SK-N-SH (cell line): ENCODE measurements at regions not wholly inside any gene's neighbourhood (a gene's known extent, or its start where the extent isn't known, plus 50 kb on each side); places are given as distances from the start of the nearest gene placed in this dataset.

ENCODE experiments used
- CTCF ChIA-PET: fragments of 300-600, 350-600 bp; formaldehyde crosslinking; extraction: SDS; loops from one replicate; lab custom pipeline; 2021; lab: Yijun Ruan, JAX
- POLR2A ChIA-PET: fragments of 350-600 bp; sonication (Branson Sonifier 250); formaldehyde crosslinking; extraction: SDS; loops from one replicate; lab custom pipeline; 2020; ENCODE audit warnings: antibody characterized with exemption, inconsistent platforms; lab: Yijun Ruan, JAX
- DNase-seq: peaks from one replicate; pipeline ENCODE4 v3.0.0; 2012
- H2AFZ ChIP-seq: fragments of 200-600 bp; sonication (generic); 2 replicates; pipeline ENCODE4 v1.8.1; 2016; ENCODE audit warnings: antibody characterized with exemption, mild to moderate bottlenecking, low read depth
- H3F3A ChIP-seq: fragments of 200-600 bp; sonication (generic); replicated peaks from 2 replicates; pipeline ENCODE3; 2016; ENCODE audit warnings: antibody characterized with exemption, mild to moderate bottlenecking; ENCODE audit not compliant: insufficient read depth
- H3K27ac ChIP-seq, 2 experiments: fragments of 200-500 bp in 1 of 2; fragments of 200-600 bp in 1 of 2; sonication (Bioruptor generic) in 1 of 2; sonication (generic), shearing (Covaris generic) in 1 of 2; 2 replicates each; pipeline versions ENCODE4 v1.5.1 to v1.6.1; 2014 to 2016; ENCODE audit warnings: low read depth in 2 of 2, inconsistent platforms in 1 of 2, low read length in 1 of 2, mild to moderate bottlenecking in 1 of 2, mixed read lengths in 1 of 2
- H3K27me3 ChIP-seq: fragments of 200-600 bp; sonication (generic), shearing (Covaris generic); 2 replicates; pipeline ENCODE4 v1.6.1; 2016; ENCODE audit warnings: mixed run types; ENCODE audit not compliant: insufficient read depth
- H3K36me3 ChIP-seq, 2 experiments: fragments of 200-500 bp in 1 of 2; fragments of 200-600 bp in 1 of 2; sonication (Bioruptor generic) in 1 of 2; sonication (generic) in 1 of 2; replicated peaks in 1 of 2; 2 replicates each; pipeline versions ENCODE3 to v1.5.1; 2014 to 2016; ENCODE audit warnings: low read length in 1 of 2, mild to moderate bottlenecking in 1 of 2; ENCODE audit not compliant: insufficient read depth in 2 of 2, control insufficient read depth in 1 of 2
- H3K4me1 ChIP-seq, 2 experiments: fragments of 200-500 bp in 1 of 2; fragments of 200-600 bp in 1 of 2; sonication (Bioruptor generic) in 1 of 2; sonication (generic), shearing (Covaris generic) in 1 of 2; 2 replicates each; pipeline versions ENCODE4 v1.5.1 to v1.6.1; 2014 to 2016; ENCODE audit warnings: low read depth in 1 of 2, low read length in 1 of 2, mixed run types in 1 of 2; ENCODE audit not compliant: insufficient read depth in 2 of 2, control insufficient read depth in 1 of 2
- H3K4me2 ChIP-seq: fragments of 200-600 bp; sonication (generic), shearing (Covaris generic); 2 replicates; pipeline ENCODE4 v1.6.1; 2017; ENCODE audit warnings: mixed run types
- H3K4me3 ChIP-seq, 2 experiments: fragments of 200-500 bp in 1 of 2; fragments of 200-600 bp in 1 of 2; sonication (Bioruptor generic) in 1 of 2; sonication (generic), shearing (Covaris generic) in 1 of 2; 2 replicates each; pipeline versions ENCODE4 v1.5.1 to v1.8.1; 2014 to 2016; ENCODE audit warnings: low read depth in 2 of 2, inconsistent platforms in 1 of 2, low read length in 1 of 2, mild to moderate bottlenecking in 1 of 2, mixed read lengths in 1 of 2, moderate library complexity in 1 of 2
- H3K79me2 ChIP-seq: fragments of 200-600 bp; sonication (generic); 2 replicates; pipeline ENCODE4 v1.8.1; 2017; ENCODE audit warnings: mild to moderate bottlenecking; ENCODE audit not compliant: insufficient read depth
- H3K9ac ChIP-seq: fragments of 200-600 bp; sonication (generic); 2 replicates; pipeline ENCODE4 v1.6.1; 2017; ENCODE audit warnings: mixed run types
- H3K9me2 ChIP-seq: fragments of 200-600 bp; sonication (generic); 2 replicates; pipeline ENCODE4 v1.6.1; 2017; ENCODE audit warnings: mixed run types
- H3K9me3 ChIP-seq: fragments of 200-600 bp; sonication (generic); 2 replicates; pipeline ENCODE4 v1.6.1; 2017; ENCODE audit warnings: mixed run types, mild to moderate bottlenecking, moderate library complexity
- H4K20me1 ChIP-seq: fragments of 200-600 bp; sonication (generic); 2 replicates; pipeline ENCODE4 v1.6.1; 2017; ENCODE audit warnings: mild to moderate bottlenecking, mixed run types; ENCODE audit not compliant: insufficient read depth
- EP300 ChIP-seq, 2 experiments: IDR thresholded peaks; 2 replicates each; pipeline versions ENCODE4 v1.4.0 to v1.6.1; 2012; ENCODE audit warnings: borderline replicate concordance in 1 of 2, low read depth in 1 of 2, low read length in 1 of 2
- FOXJ3 ChIP-seq: sonication (generic); formaldehyde crosslinking; IDR thresholded peaks from 2 replicates; pipeline ENCODE4 v1.5.1; 2020; ENCODE audit warnings: mild to moderate bottlenecking, missing genetic modification reagents
- GABPA ChIP-seq: IDR thresholded peaks from 2 replicates; pipeline ENCODE4 v1.4.0; 2012; ENCODE audit warnings: low read depth, mild to moderate bottlenecking
- JUND ChIP-seq: IDR thresholded peaks from 2 replicates; pipeline ENCODE4 v1.4.0; 2012
- MAX ChIP-seq: IDR thresholded peaks from 2 replicates; pipeline ENCODE4 v1.4.0; 2012; ENCODE audit warnings: low read depth
- MEF2A ChIP-seq: IDR thresholded peaks from 2 replicates; pipeline ENCODE4 v1.4.0; 2012; ENCODE audit warnings: low read depth, borderline replicate concordance
- MXI1 ChIP-seq: IDR thresholded peaks from 2 replicates; pipeline ENCODE4 v1.6.1; 2012; ENCODE audit warnings: mild to moderate bottlenecking, low read depth, low read length, improper control_type of control experiment
- NFIC ChIP-seq: IDR thresholded peaks from 2 replicates; pipeline ENCODE4 v1.4.0; 2012; ENCODE audit warnings: borderline replicate concordance
- NRF1 ChIP-seq: IDR thresholded peaks from 2 replicates; pipeline ENCODE4 v1.6.1; 2012; ENCODE audit warnings: low read depth, mild to moderate bottlenecking, low read length
- POLR2AphosphoS5 ChIP-seq: IDR thresholded peaks from 2 replicates; pipeline ENCODE4 v1.6.1; 2012; ENCODE audit warnings: low read depth, low read length
- RAD21 ChIP-seq: IDR thresholded peaks from 2 replicates; pipeline ENCODE4 v1.6.1; 2012; ENCODE audit warnings: mild to moderate bottlenecking, low read length
- RCOR1 ChIP-seq: fragments of 150-350 bp; IDR thresholded peaks from 2 replicates; pipeline ENCODE4 v1.6.1; 2017; ENCODE audit warnings: antibody characterized with exemption, low read length
- RFX5 ChIP-seq: IDR thresholded peaks from 2 replicates; pipeline ENCODE4 v1.6.1; 2012; ENCODE audit warnings: mild to moderate bottlenecking, improper control_type of control experiment, low read length
- RXRA ChIP-seq: IDR thresholded peaks from 2 replicates; pipeline ENCODE4 v1.4.0; 2012; ENCODE audit warnings: low read depth, mild to moderate bottlenecking, borderline replicate concordance
- SIN3A ChIP-seq: IDR thresholded peaks from 2 replicates; pipeline ENCODE4 v1.6.1; 2012; ENCODE audit warnings: low read depth, mild to moderate bottlenecking, low read length, moderate library complexity, borderline replicate concordance
- SMC3 ChIP-seq: IDR thresholded peaks from 2 replicates; pipeline ENCODE4 v1.6.1; 2012; ENCODE audit warnings: low read depth, low read length, improper control_type of control experiment
- TAF1 ChIP-seq: IDR thresholded peaks from 2 replicates; pipeline ENCODE4 v1.6.1; 2012; ENCODE audit warnings: low read depth, mild to moderate bottlenecking, low read length, moderate library complexity, borderline replicate concordance
- TEAD4 ChIP-seq: IDR thresholded peaks from 2 replicates; pipeline ENCODE4 v1.4.0; 2012; ENCODE audit warnings: mild to moderate bottlenecking, borderline replicate concordance; ENCODE audit not compliant: insufficient read depth
- USF2 ChIP-seq: fragments of 150-350 bp; IDR thresholded peaks from 2 replicates; pipeline ENCODE4 v1.6.1; 2017; ENCODE audit warnings: antibody characterized with exemption, low read length, low read depth, borderline replicate concordance
- YY1 ChIP-seq: IDR thresholded peaks from 2 replicates; pipeline ENCODE4 v1.4.0; 2012; ENCODE audit warnings: low read depth, mild to moderate bottlenecking
- WGBS: methylation state at CpG from one replicate; pipeline ENCODE4 v1.1.6; 2017; ENCODE audit warnings: low lambda C conversion rate; 5-methylcytosine and 5-hydroxymethylcytosine counted together

GRCh38 chr3:15982667-15983196, 185.0 kb upstream of the ANKRD28 start (continued):
- TF ChIP-seq SIN3A (peak; percentile 70; the same call in 1 of the 2 replicates), TAF1 (peak; percentile 71; the same call in 1 of the 2 replicates), MXI1 (peak; percentile 60; the same call in 1 of the 2 replicates), TEAD4 (peak; percentile 93), USF2 (no peak), RXRA (peak; percentile 51; the same call in 1 of the 2 replicates), EP300 (IDR thresholded peaks at IDR 0.05; ENCODE audit: borderline replicate concordance in 1 of 2, low read depth in 1 of 2, low read length in 1 of 2) (peak in 1 of 2 experiments; percentile 95; a peak in 3 of 4 replicates), MEF2A (no peak; the same call in 1 of the 2 replicates), JUND (peak; percentile 86; the same call in 1 of the 2 replicates)
- TF ChIP-seq, all 33 proteins: peak for 16

GRCh38 chr3:15983232-15983631, 185.5 kb upstream of the ANKRD28 start:
- Histone ChIP-seq H3K27ac (peak overlapping the region; percentile 86 to 100), H3K4me3 (peak overlapping the region; percentile 33 to 56; a peak in 3 of 4 replicates), H3K27me3 (no peaks in the 10 kb centered on the region), H3K9me2 (no peaks in the 10 kb centered on the region), H3F3A (peaks cover 35% of the 10 kb centered on the region), H4K20me1 (no peaks in the 10 kb centered on the region), H3K4me2 (peak overlapping the region; percentile 88), H2AFZ (peak overlapping the region; percentile 80; the same call in 1 of the 2 replicates), H3K36me3 (peaks cover 0 to 3% of the 10 kb centered on the region in 2 experiments), H3K4me1 (peaks cover 12 to 23% of the 10 kb centered on the region in 2 experiments), H3K79me2 (no peaks in the 10 kb centered on the region), H3K9me3 (0 out of 2 replicates have a peak, but pooled peaks cover 4% of the 10 kb centered on the region), H3K9ac (peak overlapping the region; percentile 83)
- ChIA-PET CTCF (interaction anchor here (1.8 kb wide), 1 partner anchor 195 kb away, joined by 8 read pairs; no protein-coding TSS in a partner anchor), POLR2A (no interaction called here)
- peak; percentile 24 for DNase-seq
- 26% methylated on average over 2 of the region's 2 CpGs for WGBS
- TF ChIP-seq NFIC (no peak), FOXJ3 (no peak), JUND (no peak), MXI1 (no peak), RXRA (no peak), SMC3 (no peak), NRF1 (no peak), RAD21 (no peak), EP300 (IDR thresholded peaks at IDR 0.05; ENCODE audit: borderline replicate concordance in 1 of 2, low read depth in 1 of 2, low read length in 1 of 2) (no peak), YY1 (no peak), RCOR1 (no peak), POLR2AphosphoS5 (no peak), MAX (no peak), USF2 (no peak), RFX5 (no peak), TEAD4 (no peak), GABPA (no peak), TAF1 (no peak), MEF2A (no peak)
